ENCODE measurements at regions not wholly inside any gene's neighbourhood (a gene's known extent, or its start where the extent isn't known, plus 50 kb on each side); places are given as distances from the start of the nearest gene placed in this dataset.

DNA sequence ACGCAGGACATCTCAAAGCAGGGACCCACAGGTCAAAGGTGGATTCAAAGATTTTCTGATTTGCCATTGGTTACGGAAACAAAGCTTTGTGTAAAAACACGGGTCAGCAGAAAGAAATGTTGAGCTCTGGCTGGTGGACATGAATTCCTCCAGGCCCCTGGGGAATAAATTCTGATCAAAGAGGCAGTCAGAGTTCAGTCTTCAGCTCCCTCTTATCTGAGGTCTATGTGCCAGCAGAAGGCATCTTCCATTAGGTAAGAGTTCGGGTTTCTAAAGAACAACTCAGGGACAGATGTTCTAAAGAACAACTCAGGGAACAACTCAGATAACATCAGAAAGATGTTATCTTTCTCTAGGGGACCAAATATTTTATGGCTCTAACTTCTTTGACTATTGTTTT lies 64.9 kb upstream of the PALS2 start:
- TF ChIP-seq EZH2 (IDR thresholded peaks at IDR 0.05; ENCODE audit: low read length, missing control alignments): no peak
- TF ChIP-seq, protein P1, sequence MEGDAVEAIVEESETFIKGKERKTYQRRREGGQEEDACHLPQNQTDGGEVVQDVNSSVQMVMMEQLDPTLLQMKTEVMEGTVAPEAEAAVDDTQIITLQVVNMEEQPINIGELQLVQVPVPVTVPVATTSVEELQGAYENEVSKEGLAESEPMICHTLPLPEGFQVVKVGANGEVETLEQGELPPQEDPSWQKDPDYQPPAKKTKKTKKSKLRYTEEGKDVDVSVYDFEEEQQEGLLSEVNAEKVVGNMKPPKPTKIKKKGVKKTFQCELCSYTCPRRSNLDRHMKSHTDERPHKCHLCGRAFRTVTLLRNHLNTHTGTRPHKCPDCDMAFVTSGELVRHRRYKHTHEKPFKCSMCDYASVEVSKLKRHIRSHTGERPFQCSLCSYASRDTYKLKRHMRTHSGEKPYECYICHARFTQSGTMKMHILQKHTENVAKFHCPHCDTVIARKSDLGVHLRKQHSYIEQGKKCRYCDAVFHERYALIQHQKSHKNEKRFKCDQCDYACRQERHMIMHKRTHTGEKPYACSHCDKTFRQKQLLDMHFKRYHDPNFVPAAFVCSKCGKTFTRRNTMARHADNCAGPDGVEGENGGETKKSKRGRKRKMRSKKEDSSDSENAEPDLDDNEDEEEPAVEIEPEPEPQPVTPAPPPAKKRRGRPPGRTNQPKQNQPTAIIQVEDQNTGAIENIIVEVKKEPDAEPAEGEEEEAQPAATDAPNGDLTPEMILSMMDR (conservative IDR thresholded peaks at IDR 0.05 in 1 of 2, IDR thresholded peaks at IDR 0.05 in 1 of 2; ENCODE audit: low read depth in 1 of 2, low read length in 2 of 2): no peak

All from fibroblast of lung (primary cell).